ENCODE measurements at regions not wholly inside any gene's neighbourhood (a gene's known extent, or its start where the extent isn't known, plus 50 kb on each side); places are given as distances from the start of the nearest gene placed in this dataset.
"Not testable (repeated sequence)": the region's sequence is repeated elsewhere in the genome, so short reads cannot be mapped to it uniquely, and the experiment has no call there.

GRCh38 chr10:26621243-26621888 is 76.1 kb upstream of the PDSS1 start:
- no peak for DNase-seq

GRCh38 chr10:26621889-26622711 is 75.4 kb upstream of the PDSS1 start:
- peak; percentile 21 for DNase-seq

- no peak for DNase-seq
These were observed 74.6 kb upstream of the PDSS1 start for GRCh38 chr10:26622891-26623290.

DNA sequence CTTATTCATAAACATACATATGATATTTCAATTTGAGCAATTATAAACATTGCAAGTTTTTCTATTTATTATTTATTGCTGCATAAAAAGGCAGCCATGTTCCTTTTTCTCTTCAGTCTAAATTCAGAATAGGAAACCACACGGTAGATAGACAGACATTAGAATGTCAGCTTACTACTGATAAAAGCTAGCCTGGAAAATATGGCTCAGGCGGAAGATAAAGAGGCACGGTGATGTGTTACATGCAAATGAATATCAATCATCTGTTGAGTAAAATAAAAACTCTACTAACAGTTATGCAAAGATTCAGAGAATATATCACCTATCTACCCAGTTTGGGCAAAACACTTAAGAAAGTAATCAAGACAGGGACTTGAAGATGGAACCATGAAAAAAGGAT is 73.5 kb upstream of the PDSS1 start:
- no peak for DNase-seq

GRCh38 chr10:26626066-26626465 is 71.4 kb upstream of the PDSS1 start:
- no peak for DNase-seq

DNA sequence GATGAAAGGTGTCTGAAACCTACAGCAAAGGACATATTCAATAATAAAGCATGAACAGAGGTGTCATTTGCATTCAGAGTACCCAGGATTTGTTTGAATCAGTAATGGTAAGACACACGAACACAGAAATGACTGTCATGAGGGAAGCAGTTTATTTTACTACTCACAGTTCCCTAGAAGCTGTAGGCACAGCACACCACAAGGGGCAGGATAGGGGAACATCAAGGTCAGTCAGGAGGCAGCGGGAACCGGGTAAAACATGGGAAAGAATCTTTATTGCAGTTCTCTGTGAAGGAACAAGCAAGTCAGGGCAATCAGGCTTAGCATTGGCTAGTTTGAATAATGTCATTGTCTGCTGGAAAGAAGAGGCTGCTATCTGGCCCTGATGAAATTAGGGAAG is 70.2 kb upstream of the PDSS1 start:
- no peak for DNase-seq

DNA sequence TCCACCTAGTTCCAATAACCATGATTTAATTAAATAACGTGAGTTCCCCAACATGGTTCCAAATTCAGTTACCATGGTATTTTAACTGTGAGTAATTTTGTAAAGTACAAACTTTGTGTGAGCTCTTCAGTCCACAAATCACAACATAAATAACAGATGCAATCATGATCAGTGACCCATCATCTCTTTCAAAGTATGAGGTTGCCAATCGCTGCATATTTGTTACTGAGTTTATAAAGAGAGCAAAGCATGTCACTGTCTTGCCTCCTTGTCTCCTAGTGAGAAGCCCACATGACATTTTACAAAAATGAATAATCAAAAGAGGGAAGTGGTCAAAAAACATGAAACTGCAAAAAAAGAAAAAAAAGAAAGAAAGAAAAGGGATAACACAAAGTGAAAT is 69.1 kb upstream of the PDSS1 start:
- DNase-seq: no peak

- not testable (repeated sequence) for DNase-seq
These were observed 65.3 kb upstream of the PDSS1 start for GRCh38 chr10:26632171-26632570.

- not testable (repeated sequence) for DNase-seq
These were observed 63.4 kb upstream of the PDSS1 start for GRCh38 chr10:26634111-26634510.

- no peak for DNase-seq
These were observed 59.8 kb upstream of the PDSS1 start for GRCh38 chr10:26637521-26638275.

DNA sequence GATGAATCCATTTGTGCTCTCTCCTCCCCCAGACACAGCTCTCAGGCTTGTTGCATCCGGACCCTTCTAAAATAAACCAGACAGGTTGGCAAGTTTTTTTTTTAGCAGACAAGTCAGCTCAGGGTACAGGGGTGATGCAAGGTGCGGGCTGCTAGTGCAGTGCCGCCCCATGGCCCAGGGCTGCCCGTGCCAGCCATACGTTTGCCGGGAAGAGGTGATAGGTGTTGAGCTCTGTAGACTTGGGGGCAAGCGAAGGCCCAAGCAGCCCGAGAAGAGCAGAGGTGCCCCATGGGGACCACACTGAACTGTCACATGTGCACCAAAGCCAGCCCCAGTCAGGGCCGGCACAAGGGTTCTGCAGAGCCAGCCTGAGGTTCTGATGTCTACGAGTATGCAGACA is 57.1 kb upstream of the PDSS1 start:
- no peak for DNase-seq

DNA sequence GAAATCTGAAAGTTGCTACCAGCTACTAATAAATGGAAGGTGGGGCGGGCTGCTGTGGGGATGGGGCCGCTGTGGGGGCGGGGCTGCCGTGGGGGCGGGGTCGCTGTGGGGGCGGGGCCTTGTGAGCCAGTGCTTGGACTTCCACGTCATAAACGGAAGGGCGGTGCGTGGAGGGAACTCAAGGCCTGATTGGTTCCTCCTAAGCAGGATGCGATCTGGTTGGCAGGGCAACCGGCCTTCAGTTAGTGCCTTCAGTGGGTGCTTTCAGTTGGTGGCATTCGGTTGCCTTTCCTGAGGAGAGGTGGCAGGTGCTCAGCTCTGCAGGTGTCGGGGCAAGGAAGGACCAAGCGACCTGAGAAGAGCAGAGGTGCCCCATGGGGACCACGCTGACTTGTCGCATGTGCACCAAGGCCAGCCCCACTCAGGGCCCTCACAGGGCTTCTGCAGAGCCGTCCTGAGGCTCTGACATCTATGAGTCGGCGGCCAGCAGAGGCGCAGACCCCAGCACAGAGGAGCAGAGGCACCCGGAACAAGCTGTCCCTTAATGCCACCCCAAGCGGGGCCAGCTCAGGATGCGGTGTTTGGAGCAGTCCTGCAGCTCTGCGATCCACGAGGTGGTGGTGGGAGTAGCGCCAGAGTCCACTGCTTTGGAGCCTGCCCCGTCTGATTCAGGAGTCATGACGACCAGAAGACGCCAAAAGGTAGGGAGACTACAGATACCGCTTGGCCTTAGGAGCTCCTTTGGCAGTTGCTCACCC is 54.4 kb upstream of the PDSS1 start:
- no peak for DNase-seq

- DNase-seq: no peak
These were observed 49.8 kb upstream of the PDSS1 start for GRCh38 chr10:26647602-26648244.
